Gastroesophageal sphincter (tissue), 4 donors: ENCODE measurements at regions not wholly inside any gene's neighbourhood (a gene's known extent, or its start where the extent isn't known, plus 50 kb on each side); places are given as distances from the start of the nearest gene placed in this dataset.

Experiments used
- ATAC-seq: fragments of 150-250 bp; one replicate; pipeline ENCODE4 v1.9.1; 2016; ENCODE audit warnings: mild to moderate bottlenecking, moderate library complexity
- H3K27ac ChIP-seq, 4 donors: fragments of 200-600 bp; sonication (generic) in 3 of 4; 1 replicate in 3 of 4; 2 replicates in 1 of 4; pipeline ENCODE4 v1.5.1; 2016 to 2019
- H3K27me3 ChIP-seq: fragments of 200-600 bp; sonication (generic); one replicate; pipeline ENCODE4 v1.5.1; 2019
- H3K36me3 ChIP-seq, 2 donors: fragments of 200-600 bp; sonication (generic); one replicate each; pipeline ENCODE4 v1.5.1; 2019; ENCODE audit warnings: control low read depth in 1 of 2
- H3K4me1 ChIP-seq, 3 donors: fragments of 200-600 bp; sonication (generic); 1 replicate in 2 of 3; 2 replicates in 1 of 3; pipeline ENCODE4 v1.5.1; 2016 to 2019; ENCODE audit warnings: control low read depth in 2 of 3
- H3K4me3 ChIP-seq, 2 donors: fragments of 200-600 bp; sonication (generic); one replicate each; pipeline ENCODE4 v1.5.1; 2019; ENCODE audit warnings: mild to moderate bottlenecking in 1 of 2, moderate library complexity in 1 of 2
- H3K9me3 ChIP-seq, 3 donors: fragments of 200-600 bp; sonication (generic); one replicate each; pipeline ENCODE4 v1.5.1; 2017 to 2019; ENCODE audit warnings: control low read depth in 2 of 3
- EP300 ChIP-seq: sonication (generic); formaldehyde crosslinking; IDR thresholded peaks from one replicate; pipeline ENCODE4 v1.6.1; 2017; ENCODE audit warnings: antibody characterized with exemption, mild to moderate bottlenecking
- POLR2A ChIP-seq, 2 donors: fragments of 450-650 bp; IDR thresholded peaks; one replicate each; pipeline ENCODE4 v1.6.1; 2017; ENCODE audit warnings: antibody characterized with exemption in 2 of 2, mild to moderate bottlenecking in 2 of 2, moderate library complexity in 1 of 2
- POLR2AphosphoS5 ChIP-seq: sonication (generic); formaldehyde crosslinking; IDR thresholded peaks from one replicate; pipeline ENCODE4 v1.6.1; 2017; ENCODE audit warnings: antibody characterized with exemption
- WGBS, 2 donors: methylation state at CpG; one replicate each; pipeline ENCODE4 v1.1.5; 2018; ENCODE audit warnings: low coverage in 1 of 2; 5-methylcytosine and 5-hydroxymethylcytosine counted together
- TF ChIP-seq, protein P1 (sequence below), 4 experiments: fragments of 200-600 bp in 2 of 4; fragments of 450-650 bp in 2 of 4; sonication (generic) in 1 of 4; IDR thresholded peaks; one replicate each; pipeline ENCODE4 v1.5.1; 2017 to 2019; ENCODE audit warnings: antibody characterized with exemption in 4 of 4, mild to moderate bottlenecking in 2 of 4, moderate library complexity in 2 of 4

DNA sequence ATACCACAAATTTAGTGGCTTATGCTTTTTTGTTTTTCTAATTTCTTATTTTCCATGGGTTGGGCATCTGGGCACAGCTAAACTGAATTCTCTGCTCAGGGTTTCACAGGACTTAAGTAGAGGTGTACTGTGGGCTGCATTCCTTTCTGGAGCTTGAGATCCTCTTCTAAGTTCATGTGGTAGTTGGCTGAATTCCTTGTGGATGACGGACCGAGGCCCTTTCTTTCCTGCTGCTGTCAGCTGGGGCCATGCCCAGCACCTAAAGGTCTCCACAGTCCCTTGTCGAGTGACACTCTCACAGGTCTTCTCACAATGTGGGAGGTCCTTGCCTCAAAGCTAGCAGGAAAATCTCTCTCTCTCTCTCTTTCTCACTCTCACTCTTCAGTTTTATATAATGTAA, 433.5 kb upstream of the LRATD1 start:
- no peaks in the 10 kb centered on the region for H3K36me3 ChIP-seq
- no peak overlapping the region for H3K4me3 ChIP-seq
- 51 to 77% methylated on average over 3 of the region's 3 CpGs for WGBS, 2 donors
- H3K27ac ChIP-seq, result no peak overlapping the region
- TF ChIP-seq POLR2A (IDR thresholded peaks at IDR 0.05) (no peak), POLR2AphosphoS5 (no peak), EP300 (no peak)
- TF ChIP-seq, protein P1, sequence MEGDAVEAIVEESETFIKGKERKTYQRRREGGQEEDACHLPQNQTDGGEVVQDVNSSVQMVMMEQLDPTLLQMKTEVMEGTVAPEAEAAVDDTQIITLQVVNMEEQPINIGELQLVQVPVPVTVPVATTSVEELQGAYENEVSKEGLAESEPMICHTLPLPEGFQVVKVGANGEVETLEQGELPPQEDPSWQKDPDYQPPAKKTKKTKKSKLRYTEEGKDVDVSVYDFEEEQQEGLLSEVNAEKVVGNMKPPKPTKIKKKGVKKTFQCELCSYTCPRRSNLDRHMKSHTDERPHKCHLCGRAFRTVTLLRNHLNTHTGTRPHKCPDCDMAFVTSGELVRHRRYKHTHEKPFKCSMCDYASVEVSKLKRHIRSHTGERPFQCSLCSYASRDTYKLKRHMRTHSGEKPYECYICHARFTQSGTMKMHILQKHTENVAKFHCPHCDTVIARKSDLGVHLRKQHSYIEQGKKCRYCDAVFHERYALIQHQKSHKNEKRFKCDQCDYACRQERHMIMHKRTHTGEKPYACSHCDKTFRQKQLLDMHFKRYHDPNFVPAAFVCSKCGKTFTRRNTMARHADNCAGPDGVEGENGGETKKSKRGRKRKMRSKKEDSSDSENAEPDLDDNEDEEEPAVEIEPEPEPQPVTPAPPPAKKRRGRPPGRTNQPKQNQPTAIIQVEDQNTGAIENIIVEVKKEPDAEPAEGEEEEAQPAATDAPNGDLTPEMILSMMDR (IDR thresholded peaks at IDR 0.05), result no peak
- no peak for ATAC-seq
- peaks cover 0 to 1% (median 0%) of the 10 kb centered on the region in 3 donors for H3K9me3 ChIP-seq
- no peaks in the 10 kb centered on the region for H3K4me1 ChIP-seq
- no peaks in the 10 kb centered on the region for H3K27me3 ChIP-seq

DNA sequence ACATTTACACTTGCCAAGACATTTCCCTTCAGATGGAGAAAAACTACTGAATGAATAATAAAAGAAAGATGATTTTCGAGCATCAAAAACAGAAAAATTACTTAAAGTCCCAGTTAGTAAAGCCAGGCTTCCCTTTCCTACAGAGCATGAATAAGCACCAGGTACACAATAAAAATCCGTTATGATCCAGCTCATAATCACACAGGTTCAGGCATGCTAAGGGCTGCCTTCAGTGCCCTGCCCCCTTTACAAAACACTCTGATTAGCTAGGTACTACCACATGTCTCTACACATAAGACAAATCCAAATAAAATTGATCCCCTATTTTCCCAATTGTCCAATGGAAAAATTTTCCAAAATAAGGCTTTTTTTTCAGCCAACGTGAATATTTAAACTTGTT, 413.2 kb upstream of the LRATD1 start:
- no peaks in the 10 kb centered on the region for H3K27me3 ChIP-seq
- ATAC-seq, result no peak
- 64 to 68% methylated on average over 3 of the region's 3 CpGs for WGBS, 2 donors
- H3K9me3 ChIP-seq, result no peaks in the 10 kb centered on the region
- no peak for TF ChIP-seq POLR2AphosphoS5
- TF ChIP-seq POLR2A (IDR thresholded peaks at IDR 0.05), result no peak
- no peak for TF ChIP-seq EP300
- TF ChIP-seq, protein P1 (IDR thresholded peaks at IDR 0.05), result no peak
- H3K36me3 ChIP-seq, result no peaks in the 10 kb centered on the region
- no peaks in the 10 kb centered on the region for H3K4me1 ChIP-seq
- no peak overlapping the region for H3K4me3 ChIP-seq
- H3K27ac ChIP-seq, result no peak overlapping the region

DNA sequence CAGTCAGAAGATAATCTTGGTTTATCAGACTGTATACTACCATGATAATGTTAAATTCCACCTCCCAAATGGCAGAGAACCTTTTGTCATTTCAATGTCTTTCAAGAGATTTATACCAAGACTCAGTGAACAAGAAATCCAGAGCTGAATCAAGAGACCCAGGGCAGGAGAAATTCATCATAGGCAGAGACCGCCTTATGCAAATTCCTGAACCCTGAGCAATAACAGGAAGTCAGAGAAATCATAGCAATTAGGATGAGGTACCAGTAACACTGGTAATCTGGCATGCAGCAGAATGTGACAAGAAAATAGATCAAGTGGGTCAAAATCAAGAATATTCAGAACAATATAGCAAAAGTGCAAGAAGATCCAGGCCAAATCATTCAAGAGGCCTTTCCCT, 412.4 kb upstream of the LRATD1 start:
- no peak for TF ChIP-seq POLR2AphosphoS5
- TF ChIP-seq, protein P1 (IDR thresholded peaks at IDR 0.05), result no peak
- TF ChIP-seq EP300, result no peak
- no peak for TF ChIP-seq POLR2A (IDR thresholded peaks at IDR 0.05)
- WGBS, 2 donors, result 73 to 80% methylated on average over 1 of the region's 1 CpG
- Histone ChIP-seq H3K9me3 (no peaks in the 10 kb centered on the region), H3K4me1 (no peaks in the 10 kb centered on the region), H3K36me3 (no peaks in the 10 kb centered on the region), H3K27ac (no peak overlapping the region), H3K4me3 (no peak overlapping the region), H3K27me3 (no peaks in the 10 kb centered on the region)
- ATAC-seq, result no peak

DNA sequence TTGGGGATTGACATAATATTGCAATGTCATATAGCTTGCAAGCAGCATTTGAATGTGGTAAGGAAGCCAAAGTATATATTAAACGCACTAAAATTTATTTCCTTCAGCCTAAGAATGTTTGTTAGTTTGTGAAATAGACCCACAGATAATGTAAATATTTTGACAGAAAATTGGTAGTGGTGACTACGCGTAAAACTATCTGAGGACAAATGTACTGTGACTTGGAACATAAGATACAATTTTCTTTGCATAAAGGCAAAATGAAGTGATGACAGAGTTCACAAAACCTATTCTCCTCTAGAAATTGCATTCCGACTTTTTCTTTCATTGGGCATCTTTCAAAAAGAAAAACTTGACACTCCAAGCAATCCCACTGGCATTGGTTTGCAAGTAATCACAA, 411.1 kb upstream of the LRATD1 start:
- Histone ChIP-seq H3K27me3 (no peaks in the 10 kb centered on the region), H3K27ac (no peak overlapping the region), H3K9me3 (no peaks in the 10 kb centered on the region), H3K4me1 (no peaks in the 10 kb centered on the region), H3K36me3 (no peaks in the 10 kb centered on the region), H3K4me3 (no peak overlapping the region)
- 53 to 68% methylated on average over 4 of the region's 4 CpGs for WGBS, 2 donors
- TF ChIP-seq POLR2A (IDR thresholded peaks at IDR 0.05), result no peak
- no peak for TF ChIP-seq POLR2AphosphoS5
- TF ChIP-seq EP300, result no peak
- TF ChIP-seq, protein P1 (IDR thresholded peaks at IDR 0.05), result no peak
- ATAC-seq, result no peak

DNA sequence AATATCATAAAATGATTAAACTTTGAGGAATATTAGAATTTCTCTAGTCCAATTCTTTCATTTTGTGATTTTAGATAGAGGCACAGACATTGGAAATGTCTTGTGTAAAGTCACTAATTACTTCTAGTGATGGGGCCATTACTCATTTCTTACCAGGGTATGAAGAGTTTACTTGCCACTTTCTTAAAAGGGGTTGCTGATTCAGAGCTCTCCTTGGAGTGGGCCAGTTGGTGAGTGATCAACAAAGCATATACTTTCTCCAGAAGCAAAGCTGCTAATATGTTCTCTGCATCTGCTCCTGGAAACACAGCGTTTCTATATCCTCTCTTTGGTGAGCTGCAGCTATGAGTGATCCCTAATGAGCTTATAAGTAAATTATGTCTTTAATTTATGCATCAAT, 408.9 kb upstream of the LRATD1 start:
- Histone ChIP-seq H3K36me3 (no peaks in the 10 kb centered on the region), H3K4me3 (no peak overlapping the region), H3K4me1 (no peaks in the 10 kb centered on the region), H3K27me3 (no peaks in the 10 kb centered on the region), H3K9me3 (no peaks in the 10 kb centered on the region), H3K27ac (no peak overlapping the region)
- TF ChIP-seq, protein P1 (IDR thresholded peaks at IDR 0.05), result no peak
- TF ChIP-seq POLR2A (IDR thresholded peaks at IDR 0.05), result no peak
- no peak for TF ChIP-seq POLR2AphosphoS5
- no peak for TF ChIP-seq EP300
- ATAC-seq, result no peak
- WGBS, 2 donors, result 73 to 83% methylated on average over 1 of the region's 1 CpG
